ENCODE measurements at regions not wholly inside any gene's neighbourhood (a gene's known extent, or its start where the extent isn't known, plus 50 kb on each side); places are given as distances from the start of the nearest gene placed in this dataset.
"Not testable (repeated sequence)": the region's sequence is repeated elsewhere in the genome, so short reads cannot be mapped to it uniquely, and the experiment has no call there.

DNA sequence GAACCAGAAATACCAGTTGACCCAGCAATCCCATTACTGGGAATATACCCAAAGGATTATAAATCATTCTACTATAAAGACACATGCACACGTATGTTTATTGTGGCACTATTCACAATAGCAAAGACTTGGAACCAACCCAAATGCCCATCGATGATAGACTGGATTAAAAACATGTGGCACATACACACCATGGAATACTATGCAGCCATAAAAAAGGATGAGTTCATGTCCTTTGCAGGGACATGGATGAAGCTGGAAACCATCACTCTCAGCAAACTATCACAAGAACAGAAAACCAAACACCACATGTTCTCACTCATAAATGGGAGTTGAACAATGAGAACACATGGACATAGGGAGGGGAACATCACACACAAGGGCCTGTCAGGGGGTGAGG, 86.2 kb upstream of the SETMAR start:
- not testable (repeated sequence) for H3K27me3 ChIP-seq (ENCODE audit: insufficient read depth, low read length); H3K27ac ChIP-seq (ENCODE audit: low read depth, low read length); H3K4me3 Mint-ChIP-seq (ENCODE audit: unreplicated experiment); H3K9me3 ChIP-seq (ENCODE audit: insufficient read depth, low read depth, low read length); H2AFZ ChIP-seq (ENCODE audit: low read depth, low read length); H3K4me2 ChIP-seq (ENCODE audit: low read length); H3K27ac Mint-ChIP-seq (ENCODE audit: unreplicated experiment); FAIRE-seq; H3K4me1 Mint-ChIP-seq (ENCODE audit: low read depth, unreplicated experiment); H3K9me3 Mint-ChIP-seq (ENCODE audit: unreplicated experiment); DNase-seq (ENCODE audit: low read depth); H3K36me3 Mint-ChIP-seq (ENCODE audit: low read depth, unreplicated experiment); H3K4me1 ChIP-seq (ENCODE audit: insufficient read depth, low read length); H3K36me3 ChIP-seq (ENCODE audit: insufficient read depth, low read length); H3K79me2 ChIP-seq (ENCODE audit: insufficient read depth, low read length); H3K27me3 Mint-ChIP-seq (ENCODE audit: low read depth, unreplicated experiment); H4K20me1 ChIP-seq (ENCODE audit: insufficient read depth, low read length); H3K9ac ChIP-seq (ENCODE audit: low read length); H3K4me3 ChIP-seq (ENCODE audit: insufficient read depth, low read depth, low read length)

DNA sequence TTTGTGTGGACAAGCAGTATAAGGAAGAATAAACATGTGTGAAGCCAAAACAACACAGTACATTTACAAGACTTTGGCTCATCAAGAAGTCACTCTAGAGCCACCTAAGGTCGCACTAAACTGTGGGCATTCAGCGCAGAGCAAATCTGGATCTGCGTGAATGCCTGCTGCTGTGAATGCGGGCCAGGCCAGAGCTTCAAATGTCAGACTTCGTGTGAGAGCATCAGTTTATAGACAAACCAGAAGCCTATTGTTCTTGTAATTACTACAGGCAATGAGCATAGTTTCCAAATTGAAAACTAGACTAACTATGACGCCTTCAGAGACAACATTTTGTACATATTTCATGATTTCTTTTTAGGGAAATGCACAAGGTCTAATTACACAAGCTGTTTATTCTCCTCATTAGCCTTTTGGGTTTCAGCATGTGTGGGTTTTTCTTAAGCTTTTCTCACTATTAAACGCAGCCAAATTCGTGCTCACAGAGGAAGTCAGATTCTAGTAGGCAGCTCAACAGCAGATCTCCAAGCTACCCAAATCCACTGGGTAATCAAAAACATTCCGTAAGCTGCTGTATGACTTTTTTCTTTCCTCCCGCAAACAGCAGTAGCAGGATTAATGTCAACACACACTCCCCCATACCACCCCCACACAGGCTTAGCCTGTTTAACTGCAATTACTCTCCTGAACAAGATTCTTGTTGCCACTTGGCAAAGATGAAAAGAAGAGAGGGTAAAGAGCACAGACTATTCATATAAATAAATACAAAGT, 84.5 kb upstream of the SETMAR start:
- Mint-ChIP-seq H3K9me3 (ENCODE audit: unreplicated experiment) (peaks cover 6% of the 10 kb centered on the region), H3K27ac (ENCODE audit: unreplicated experiment) (no peak overlapping the region), H3K4me3 (ENCODE audit: unreplicated experiment) (no peak overlapping the region), H3K36me3 (ENCODE audit: low read depth, unreplicated experiment) (no peaks in the 10 kb centered on the region), H3K27me3 (ENCODE audit: low read depth, unreplicated experiment) (no peaks in the 10 kb centered on the region), H3K4me1 (ENCODE audit: low read depth, unreplicated experiment) (no peaks in the 10 kb centered on the region)
- Histone ChIP-seq H4K20me1 (ENCODE audit: insufficient read depth, low read length) (no peaks in the 10 kb centered on the region), H3K36me3 (ENCODE audit: insufficient read depth, low read length) (no peaks in the 10 kb centered on the region), H3K79me2 (ENCODE audit: insufficient read depth, low read length) (no peaks in the 10 kb centered on the region), H3K4me2 (ENCODE audit: low read length) (no peak overlapping the region), H3K9me3 (ENCODE audit: insufficient read depth, low read depth, low read length) (no peaks in the 10 kb centered on the region), H3K27me3 (ENCODE audit: insufficient read depth, low read length) (no peaks in the 10 kb centered on the region), H3K9ac (ENCODE audit: low read length) (no peak overlapping the region), H3K27ac (ENCODE audit: low read depth, low read length) (no peak overlapping the region), H3K4me1 (ENCODE audit: insufficient read depth, low read length) (no peaks in the 10 kb centered on the region), H2AFZ (ENCODE audit: low read depth, low read length) (no peak overlapping the region), H3K4me3 (ENCODE audit: insufficient read depth, low read depth, low read length) (no peak overlapping the region)
- DNase-seq (ENCODE audit: low read depth) (no peak), FAIRE-seq (no peak)
- TF ChIP-seq EZH2 (IDR thresholded peaks at IDR 0.05; ENCODE audit: insufficient read depth, low read length) = no peak
- TF ChIP-seq, protein P1, sequence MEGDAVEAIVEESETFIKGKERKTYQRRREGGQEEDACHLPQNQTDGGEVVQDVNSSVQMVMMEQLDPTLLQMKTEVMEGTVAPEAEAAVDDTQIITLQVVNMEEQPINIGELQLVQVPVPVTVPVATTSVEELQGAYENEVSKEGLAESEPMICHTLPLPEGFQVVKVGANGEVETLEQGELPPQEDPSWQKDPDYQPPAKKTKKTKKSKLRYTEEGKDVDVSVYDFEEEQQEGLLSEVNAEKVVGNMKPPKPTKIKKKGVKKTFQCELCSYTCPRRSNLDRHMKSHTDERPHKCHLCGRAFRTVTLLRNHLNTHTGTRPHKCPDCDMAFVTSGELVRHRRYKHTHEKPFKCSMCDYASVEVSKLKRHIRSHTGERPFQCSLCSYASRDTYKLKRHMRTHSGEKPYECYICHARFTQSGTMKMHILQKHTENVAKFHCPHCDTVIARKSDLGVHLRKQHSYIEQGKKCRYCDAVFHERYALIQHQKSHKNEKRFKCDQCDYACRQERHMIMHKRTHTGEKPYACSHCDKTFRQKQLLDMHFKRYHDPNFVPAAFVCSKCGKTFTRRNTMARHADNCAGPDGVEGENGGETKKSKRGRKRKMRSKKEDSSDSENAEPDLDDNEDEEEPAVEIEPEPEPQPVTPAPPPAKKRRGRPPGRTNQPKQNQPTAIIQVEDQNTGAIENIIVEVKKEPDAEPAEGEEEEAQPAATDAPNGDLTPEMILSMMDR (IDR thresholded peaks at IDR 0.05; ENCODE audit: insufficient read depth, low read depth, low read length) = no peak

DNA sequence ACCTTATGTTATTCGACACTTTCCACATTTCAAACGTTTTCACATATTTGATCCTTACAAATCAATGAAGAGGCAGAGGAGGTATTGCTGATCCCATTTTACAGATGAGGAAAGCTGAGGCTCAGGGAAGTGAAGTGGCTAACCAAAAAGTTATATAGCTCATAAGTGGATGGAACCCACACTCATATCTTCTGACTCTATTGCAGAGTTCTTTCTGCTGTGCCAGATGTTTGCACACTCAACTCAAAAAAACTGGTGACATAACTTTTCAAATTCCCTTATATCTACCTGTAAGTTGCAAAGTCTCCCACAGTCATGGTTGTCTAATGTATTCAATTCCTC, 84.0 kb upstream of the SETMAR start:
- Histone ChIP-seq H3K9ac (ENCODE audit: low read length) (no peak overlapping the region), H3K36me3 (ENCODE audit: insufficient read depth, low read length) (no peaks in the 10 kb centered on the region), H3K9me3 (ENCODE audit: insufficient read depth, low read depth, low read length) (no peaks in the 10 kb centered on the region), H2AFZ (ENCODE audit: low read depth, low read length) (no peak overlapping the region), H3K27me3 (ENCODE audit: insufficient read depth, low read length) (no peaks in the 10 kb centered on the region), H3K4me1 (ENCODE audit: insufficient read depth, low read length) (no peaks in the 10 kb centered on the region), H3K4me3 (ENCODE audit: insufficient read depth, low read depth, low read length) (no peak overlapping the region), H3K79me2 (ENCODE audit: insufficient read depth, low read length) (no peaks in the 10 kb centered on the region), H4K20me1 (ENCODE audit: insufficient read depth, low read length) (no peaks in the 10 kb centered on the region), H3K27ac (ENCODE audit: low read depth, low read length) (no peak overlapping the region), H3K4me2 (ENCODE audit: low read length) (no peak overlapping the region)
- Mint-ChIP-seq H3K9me3 (ENCODE audit: unreplicated experiment) (peaks cover 6% of the 10 kb centered on the region), H3K4me1 (ENCODE audit: low read depth, unreplicated experiment) (no peaks in the 10 kb centered on the region), H3K4me3 (ENCODE audit: unreplicated experiment) (no peak overlapping the region), H3K27me3 (ENCODE audit: low read depth, unreplicated experiment) (no peaks in the 10 kb centered on the region), H3K36me3 (ENCODE audit: low read depth, unreplicated experiment) (no peaks in the 10 kb centered on the region), H3K27ac (ENCODE audit: unreplicated experiment) (no peak overlapping the region)
- FAIRE-seq (no peak), DNase-seq (ENCODE audit: low read depth) (no peak)
- TF ChIP-seq, protein P1 (IDR thresholded peaks at IDR 0.05; ENCODE audit: insufficient read depth, low read depth, low read length) = no peak
- TF ChIP-seq EZH2 (IDR thresholded peaks at IDR 0.05; ENCODE audit: insufficient read depth, low read length) = no peak

Measured in astrocyte (in vitro differentiated cells and primary cell).